HEK293 (cell line): ENCODE measurements at regions not wholly inside any gene's neighbourhood (a gene's known extent, or its start where the extent isn't known, plus 50 kb on each side); places are given as distances from the start of the nearest gene placed in this dataset.
"Not testable (repeated sequence)": the region's sequence is repeated elsewhere in the genome, so short reads cannot be mapped to it uniquely, and the experiment has no call there.

Experiments
- CTCF ChIA-PET: fragments of 350-600 bp; formaldehyde crosslinking; extraction: SDS; loops from one replicate; lab custom pipeline; 2021; ENCODE audit warnings: antibody characterized with exemption; lab: Yijun Ruan, JAX
- POLR2A ChIA-PET: fragments of 300-600 bp; formaldehyde crosslinking; extraction: SDS; loops from one replicate; lab custom pipeline; 2020; ENCODE audit warnings: antibody characterized with exemption, inconsistent platforms; lab: Yijun Ruan, JAX
- H3K27ac ChIP-seq: fragments of 200-500 bp; sonication (Bioruptor generic); 2 replicates; pipeline ENCODE4 v1.5.1; 2014; ENCODE audit warnings: low read depth, low read length, control low read depth, inconsistent platforms; ENCODE audit errors: extremely low read depth
- H3K36me3 ChIP-seq, 2 experiments: fragments of 200-500 bp in 1 of 2; sonication (Bioruptor generic) in 1 of 2; 1 replicate in 1 of 2; 2 replicates in 1 of 2; pipeline ENCODE4 v1.5.1; 2014 to 2017; ENCODE audit warnings: inconsistent platforms in 2 of 2, low read length in 2 of 2; ENCODE audit not compliant: control insufficient read depth in 2 of 2, insufficient read depth in 1 of 2
- H3K4me1 ChIP-seq: fragments of 200-500 bp; sonication (Bioruptor generic); 2 replicates; pipeline ENCODE4 v1.5.1; 2014; ENCODE audit warnings: mild to moderate bottlenecking, low read length, inconsistent platforms; ENCODE audit not compliant: control insufficient read depth, insufficient read depth
- H3K4me3 ChIP-seq: 2 replicates; pipeline ENCODE4 v1.5.1; 2011; ENCODE audit warnings: low read depth, mild to moderate bottlenecking, control low read depth, low read length, moderate library complexity
- H3K9me3 ChIP-seq: fragments of 200-500 bp; sonication (Bioruptor generic); 2 replicates; pipeline ENCODE4 v1.5.1; 2014; ENCODE audit warnings: low read depth, low read length, inconsistent platforms; ENCODE audit not compliant: control insufficient read depth, insufficient read depth
- KLF16 ChIP-seq: fragments of 450-650 bp; formaldehyde crosslinking; IDR thresholded peaks from 2 replicates; pipeline ENCODE4 v1.5.1; 2017; ENCODE audit warnings: missing biosample characterization, missing genetic modification characterization
- OVOL3 ChIP-seq: fragments of 450-650 bp; formaldehyde crosslinking; IDR thresholded peaks from 2 replicates; pipeline ENCODE4 v1.5.1; 2016; ENCODE audit warnings: missing biosample characterization, missing genetic modification characterization
- SCRT2 ChIP-seq: fragments of 450-650 bp; formaldehyde crosslinking; IDR thresholded peaks from 2 replicates; pipeline ENCODE4 v1.5.1; 2016; ENCODE audit warnings: missing biosample characterization, missing genetic modification characterization
- ZBTB20 ChIP-seq: fragments of 450-650 bp; formaldehyde crosslinking; IDR thresholded peaks from 2 replicates; pipeline ENCODE4 v1.5.1; 2016; ENCODE audit warnings: missing biosample characterization, missing genetic modification characterization
- ZBTB21 ChIP-seq: fragments of 450-650 bp; formaldehyde crosslinking; IDR thresholded peaks from 2 replicates; pipeline ENCODE4 v1.5.1; 2017; ENCODE audit warnings: missing biosample characterization, missing genetic modification characterization
- ZBTB7A ChIP-seq: fragments of 450-650 bp; formaldehyde crosslinking; IDR thresholded peaks from 2 replicates; pipeline ENCODE4 v1.5.1; 2016; ENCODE audit warnings: low read depth, missing biosample characterization, missing genetic modification characterization
- ZNF274 ChIP-seq, 2 experiments: fragments of 200-500 bp in 1 of 2; fragments of 450-650 bp in 1 of 2; sonication (Bioruptor generic) in 1 of 2; formaldehyde crosslinking in 1 of 2; IDR thresholded peaks; 2 replicates each; pipeline versions ENCODE4 v1.5.1 to v1.6.1; 2014 to 2016; ENCODE audit warnings: borderline replicate concordance in 1 of 2, inconsistent platforms in 1 of 2, low read length in 1 of 2, missing biosample characterization in 1 of 2, missing genetic modification characterization in 1 of 2
- ZNF335 ChIP-seq: fragments of 450-650 bp; formaldehyde crosslinking; conservative IDR thresholded peaks from 2 replicates; pipeline ENCODE4 v1.5.1; 2016; ENCODE audit warnings: missing biosample characterization, missing genetic modification characterization
- ZNF398 ChIP-seq: fragments of 450-650 bp; formaldehyde crosslinking; IDR thresholded peaks from 2 replicates; pipeline ENCODE4 v1.5.1; 2017; ENCODE audit warnings: missing biosample characterization, missing genetic modification characterization
- ZNF433 ChIP-seq: fragments of 450-650 bp; formaldehyde crosslinking; IDR thresholded peaks from 2 replicates; pipeline ENCODE4 v1.5.1; 2016; ENCODE audit warnings: missing biosample characterization, missing genetic modification characterization, low read depth
- ZNF664 ChIP-seq: fragments of 450-650 bp; formaldehyde crosslinking; IDR thresholded peaks from 2 replicates; pipeline ENCODE4 v1.5.1; 2016; ENCODE audit warnings: missing biosample characterization, missing genetic modification characterization
- ZNF776 ChIP-seq: fragments of 450-650 bp; formaldehyde crosslinking; IDR thresholded peaks from 2 replicates; pipeline ENCODE4 v1.5.0; 2017; ENCODE audit warnings: missing biosample characterization, missing genetic modification characterization, borderline replicate concordance
- ZNF837 ChIP-seq: fragments of 450-650 bp; formaldehyde crosslinking; IDR thresholded peaks from 2 replicates; pipeline ENCODE4 v1.5.1; 2016; ENCODE audit warnings: missing biosample characterization, missing genetic modification characterization
- ZSCAN30 ChIP-seq: fragments of 450-650 bp; IDR thresholded peaks from 2 replicates; pipeline ENCODE4 v1.5.1; 2018; ENCODE audit warnings: missing biosample characterization, mild to moderate bottlenecking, missing genetic modification characterization, moderate library complexity

GRCh38 chr3:145911016-145911415 is 250.0 kb downstream of the PLOD2 start:
- POLR2A ChIA-PET, result no interaction called here
- TF ChIP-seq ZNF398 (tag by site-specific recombination) (no peak), ZBTB21 (tag by site-specific recombination) (no peak), ZBTB20 (tag by site-specific recombination) (no peak), ZNF274 (IDR thresholded peaks at IDR 0.05; ENCODE audit: low read length) (no peak), ZNF274 (tag by site-specific recombination; IDR thresholded peaks at IDR 0.05; ENCODE audit: borderline replicate concordance) (no peak)
- TF ChIP-seq, all 188 proteins: peak for 0
- H3K9me3 ChIP-seq, result no peaks in the 10 kb centered on the region

GRCh38 chr3:145915787-145916186 is 245.2 kb downstream of the PLOD2 start:
- no peak for TF ChIP-seq SCRT2 (tag by site-specific recombination)
- no peak for TF ChIP-seq ZBTB7A
- no peak for TF ChIP-seq KLF16 (tag by site-specific recombination)
- TF ChIP-seq ZNF335 (tag by site-specific recombination), result no peak
- no peak for TF ChIP-seq ZNF776 (tag by site-specific recombination)
- POLR2A ChIA-PET, result no interaction called here

More at GRCh38 chr3:145911016-145911415, 250.0 kb downstream of the PLOD2 start:
- no peaks in the 10 kb centered on the region for H3K36me3 ChIP-seq
- no peaks in the 10 kb centered on the region for H3K4me1 ChIP-seq
- CTCF ChIA-PET, result no interaction called here
- H3K27ac ChIP-seq, result no peak overlapping the region
- H3K4me3 ChIP-seq, result no peak overlapping the region

GRCh38 chr3:145927736-145928135 is 233.2 kb downstream of the PLOD2 start:
- POLR2A ChIA-PET, H3K9me3 ChIP-seq, H3K4me3 ChIP-seq, H3K36me3 ChIP-seq, CTCF ChIA-PET, H3K4me1 ChIP-seq, H3K27ac ChIP-seq: not testable (repeated sequence)

More at GRCh38 chr3:145915787-145916186, 245.2 kb downstream of the PLOD2 start:
- Histone ChIP-seq H3K4me1 (no peaks in the 10 kb centered on the region), H3K4me3 (no peak overlapping the region), H3K9me3 (no peaks in the 10 kb centered on the region), H3K36me3 (no peaks in the 10 kb centered on the region), H3K27ac (no peak overlapping the region)
- CTCF ChIA-PET, result no interaction called here

- H3K9me3 ChIP-seq, result no peaks in the 10 kb centered on the region
- ChIA-PET POLR2A (no interaction called here), CTCF (no interaction called here)
- H3K4me3 ChIP-seq, result no peak overlapping the region
- no peaks in the 10 kb centered on the region for H3K4me1 ChIP-seq
- H3K36me3 ChIP-seq, result no peaks in the 10 kb centered on the region
- TF ChIP-seq ZNF335 (tag by site-specific recombination), result no peak
- no peak for TF ChIP-seq ZNF433
- TF ChIP-seq OVOL3, result no peak
- TF ChIP-seq ZNF837, result no peak
- TF ChIP-seq ZNF664 (tag by site-specific recombination), result no peak
- H3K27ac ChIP-seq, result no peak overlapping the region
These were observed 224.0 kb downstream of the PLOD2 start for GRCh38 chr3:145936971-145937370.

- CTCF ChIA-PET, result no interaction called here
- H3K4me3 ChIP-seq, result no peak overlapping the region
- H3K27ac ChIP-seq, result no peak overlapping the region
- no peaks in the 10 kb centered on the region for H3K36me3 ChIP-seq
- no peaks in the 10 kb centered on the region for H3K9me3 ChIP-seq
- no peak for TF ChIP-seq ZSCAN30 (tag by site-specific recombination)
- POLR2A ChIA-PET, result no interaction called here
- H3K4me1 ChIP-seq, result no peaks in the 10 kb centered on the region
These were observed 221.6 kb downstream of the PLOD2 start for GRCh38 chr3:145939431-145939830.
